Activated naive CD8-positive, alpha-beta T cell treated with anti-CD3 and anti-CD28 coated beads for 36 hours (primary cell): ENCODE measurements at regions not wholly inside any gene's neighbourhood (a gene's known extent, or its start where the extent isn't known, plus 50 kb on each side); places are given as distances from the start of the nearest gene placed in this dataset.

Experiments used
- DNase-seq: peaks from one replicate; pipeline ENCODE4 v3.0.0; 2021
- H3K27ac Mint-ChIP-seq: one replicate; pipeline ENCODE4 v1.8.0; 2022; ENCODE audit warnings: mild to moderate bottlenecking, moderate library complexity, mixed read lengths
- H3K27me3 Mint-ChIP-seq: one replicate; pipeline ENCODE4 v1.8.0; 2022; ENCODE audit warnings: mild to moderate bottlenecking, mixed read lengths
- H3K36me3 Mint-ChIP-seq: one replicate; pipeline ENCODE4 v1.8.0; 2021; ENCODE audit warnings: mild to moderate bottlenecking, mixed read lengths
- H3K4me1 Mint-ChIP-seq: one replicate; pipeline ENCODE4 v1.8.0; 2021; ENCODE audit warnings: mixed read lengths
- H3K4me3 Mint-ChIP-seq: one replicate; pipeline ENCODE4 v1.8.0; 2022; ENCODE audit warnings: mild to moderate bottlenecking, moderate library complexity, mixed read lengths
- H3K9me3 Mint-ChIP-seq: one replicate; pipeline ENCODE4 v1.8.0; 2022; ENCODE audit warnings: mixed read lengths

GRCh38 chr1:36534711-36535412, 52.1 kb upstream of the CSF3R start:
- DNase-seq: no peak
- no peaks in the 10 kb centered on the region for H3K36me3 Mint-ChIP-seq
- no peaks in the 10 kb centered on the region for H3K9me3 Mint-ChIP-seq
- no peak overlapping the region for H3K4me3 Mint-ChIP-seq
- H3K4me1 Mint-ChIP-seq: no peaks in the 10 kb centered on the region
- H3K27ac Mint-ChIP-seq: no peak overlapping the region
- H3K27me3 Mint-ChIP-seq: peaks cover 11% of the 10 kb centered on the region

DNA sequence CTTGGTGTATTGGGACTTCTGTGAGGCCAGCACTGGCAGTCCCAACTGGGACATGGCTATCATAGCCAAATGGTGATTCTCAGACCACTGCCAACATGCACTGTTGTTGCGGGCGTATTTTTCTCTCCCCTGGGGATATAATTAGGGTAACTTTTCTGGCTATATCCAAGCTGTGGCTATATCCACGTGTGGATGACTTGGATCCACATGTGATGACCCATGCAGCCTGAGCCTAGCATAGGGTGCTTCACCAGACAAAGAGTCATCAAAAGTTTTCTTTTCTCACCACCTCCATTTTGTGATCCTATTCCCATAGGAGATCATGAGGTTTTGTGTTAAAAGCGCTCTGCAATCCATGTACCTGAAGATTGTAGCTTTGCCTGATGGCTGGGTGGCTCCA, 51.2 kb upstream of the CSF3R start:
- Mint-ChIP-seq H3K36me3 (no peaks in the 10 kb centered on the region), H3K4me3 (no peak overlapping the region), H3K27ac (no peak overlapping the region), H3K27me3 (peaks cover 11% of the 10 kb centered on the region), H3K9me3 (no peaks in the 10 kb centered on the region), H3K4me1 (no peaks in the 10 kb centered on the region)
- no peak for DNase-seq

DNA sequence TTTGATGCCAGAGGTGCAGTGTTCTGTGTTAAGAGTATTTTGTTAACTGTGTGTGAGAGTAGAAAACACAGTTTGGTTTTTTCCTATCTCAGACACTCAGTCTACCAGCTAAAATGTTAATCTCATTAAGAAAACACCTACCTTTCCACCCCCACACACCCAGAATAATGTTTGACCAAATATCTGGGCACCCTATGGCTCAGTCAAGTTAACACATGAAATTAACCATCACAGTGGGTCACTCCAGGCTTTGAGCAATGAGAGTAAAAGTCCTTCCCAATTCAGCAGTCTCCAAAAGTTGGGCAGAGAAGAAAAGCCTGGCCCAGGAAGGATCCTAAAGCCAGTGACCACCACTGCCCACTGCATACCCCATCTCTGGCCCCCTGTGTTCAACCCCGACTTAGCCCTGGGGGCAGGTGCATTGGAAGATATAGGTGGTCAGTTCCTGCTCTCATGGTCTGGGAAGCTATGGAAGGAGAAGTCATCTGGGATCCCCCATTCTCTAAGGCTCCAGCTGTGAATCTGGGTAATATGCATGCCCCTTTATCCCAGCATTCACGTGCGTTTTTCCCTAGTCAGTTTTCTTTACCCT, 50.2 kb upstream of the CSF3R start:
- Mint-ChIP-seq H3K4me3 (no peak overlapping the region), H3K27ac (no peak overlapping the region), H3K4me1 (no peaks in the 10 kb centered on the region), H3K27me3 (peaks cover 11% of the 10 kb centered on the region), H3K36me3 (no peaks in the 10 kb centered on the region), H3K9me3 (no peaks in the 10 kb centered on the region)
- no peak for DNase-seq
